ENCODE measurements at regions not wholly inside any gene's neighbourhood (a gene's known extent, or its start where the extent isn't known, plus 50 kb on each side); places are given as distances from the start of the nearest gene placed in this dataset.

DNA sequence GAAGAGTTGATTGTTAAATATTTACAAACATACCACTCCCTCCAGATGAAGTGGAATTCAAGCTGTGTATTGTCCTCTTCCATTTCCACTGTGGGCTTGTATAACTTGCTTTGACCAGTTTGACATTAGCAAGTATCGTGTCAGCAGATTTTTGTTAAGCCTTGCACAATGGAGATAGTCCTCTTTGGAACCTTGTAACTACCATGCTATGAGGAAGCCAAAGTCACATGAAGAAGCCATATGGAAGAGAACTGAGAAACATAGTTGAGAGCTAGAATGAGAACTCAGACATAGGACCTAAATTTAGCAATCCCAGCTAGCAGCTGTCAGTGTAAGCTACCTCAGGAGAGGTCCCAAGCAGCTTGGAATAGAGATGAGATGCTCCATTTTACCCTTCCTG lies 889.2 kb downstream of the PDCD6IP start:
- TF ChIP-seq, protein P1, sequence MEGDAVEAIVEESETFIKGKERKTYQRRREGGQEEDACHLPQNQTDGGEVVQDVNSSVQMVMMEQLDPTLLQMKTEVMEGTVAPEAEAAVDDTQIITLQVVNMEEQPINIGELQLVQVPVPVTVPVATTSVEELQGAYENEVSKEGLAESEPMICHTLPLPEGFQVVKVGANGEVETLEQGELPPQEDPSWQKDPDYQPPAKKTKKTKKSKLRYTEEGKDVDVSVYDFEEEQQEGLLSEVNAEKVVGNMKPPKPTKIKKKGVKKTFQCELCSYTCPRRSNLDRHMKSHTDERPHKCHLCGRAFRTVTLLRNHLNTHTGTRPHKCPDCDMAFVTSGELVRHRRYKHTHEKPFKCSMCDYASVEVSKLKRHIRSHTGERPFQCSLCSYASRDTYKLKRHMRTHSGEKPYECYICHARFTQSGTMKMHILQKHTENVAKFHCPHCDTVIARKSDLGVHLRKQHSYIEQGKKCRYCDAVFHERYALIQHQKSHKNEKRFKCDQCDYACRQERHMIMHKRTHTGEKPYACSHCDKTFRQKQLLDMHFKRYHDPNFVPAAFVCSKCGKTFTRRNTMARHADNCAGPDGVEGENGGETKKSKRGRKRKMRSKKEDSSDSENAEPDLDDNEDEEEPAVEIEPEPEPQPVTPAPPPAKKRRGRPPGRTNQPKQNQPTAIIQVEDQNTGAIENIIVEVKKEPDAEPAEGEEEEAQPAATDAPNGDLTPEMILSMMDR (IDR thresholded peaks at IDR 0.05; ENCODE audit: insufficient read depth, missing control alignments): no peak
- DNase-seq (ENCODE audit: insufficient read length, low spot score) (no peak), FAIRE-seq (no peak)

- TF ChIP-seq, protein P1 (IDR thresholded peaks at IDR 0.05; ENCODE audit: insufficient read depth, missing control alignments): no peak
- FAIRE-seq: no peak
- no peak for DNase-seq (ENCODE audit: insufficient read length, low spot score)
Observed at GRCh38 chr3:34696831-34697230, 898.4 kb downstream of the PDCD6IP start.

GRCh38 chr3:34703053-34703452 lies 904.6 kb downstream of the PDCD6IP start:
- FAIRE-seq (no peak), DNase-seq (ENCODE audit: insufficient read length, low spot score) (no peak)
- TF ChIP-seq, protein P1 (IDR thresholded peaks at IDR 0.05; ENCODE audit: insufficient read depth, missing control alignments): no peak

DNA sequence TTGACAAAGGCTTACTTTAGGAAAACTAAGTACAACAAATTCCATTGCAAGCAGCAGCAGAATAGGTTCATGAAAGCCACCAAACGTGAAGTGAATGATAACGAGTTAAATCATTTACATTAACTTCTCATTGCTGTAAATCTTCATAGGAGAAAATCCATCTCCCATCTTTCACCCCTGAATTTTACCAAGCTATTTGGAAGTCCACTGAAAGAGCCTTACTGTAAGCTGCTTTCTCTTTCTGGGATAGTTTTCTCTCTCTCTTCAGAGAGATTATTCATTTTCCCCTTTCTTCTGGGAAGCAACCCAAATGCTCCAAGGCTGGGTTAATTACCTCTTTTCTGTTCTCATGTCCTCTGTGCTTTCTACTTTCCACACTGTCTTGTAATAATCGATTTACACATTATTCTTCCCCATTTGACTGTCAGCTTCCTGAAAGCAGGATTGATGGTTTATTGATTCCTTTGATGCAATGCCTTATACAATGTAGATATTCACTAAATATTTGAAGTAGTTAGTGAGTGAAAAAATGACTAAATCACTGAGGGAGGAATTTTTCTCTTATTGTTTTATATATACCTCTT lies 914.3 kb upstream of the ARPP21 start:
- TF ChIP-seq, protein P1 (IDR thresholded peaks at IDR 0.05; ENCODE audit: insufficient read depth, missing control alignments): no peak
- FAIRE-seq (no peak), DNase-seq (ENCODE audit: insufficient read length, low spot score) (no peak)

- DNase-seq (ENCODE audit: insufficient read length, low spot score): no peak
- TF ChIP-seq, protein P1 (IDR thresholded peaks at IDR 0.05; ENCODE audit: insufficient read depth, missing control alignments): no peak
Observed at GRCh38 chr3:34725774-34726173, 913.6 kb upstream of the ARPP21 start.

GRCh38 chr3:34727700-34728099 lies 911.6 kb upstream of the ARPP21 start:
- FAIRE-seq (no peak), DNase-seq (ENCODE audit: insufficient read length, low spot score) (no peak)
- TF ChIP-seq, protein P1 (IDR thresholded peaks at IDR 0.05; ENCODE audit: insufficient read depth, missing control alignments): no peak

More at GRCh38 chr3:34725774-34726173, 913.6 kb upstream of the ARPP21 start:
- FAIRE-seq: no peak

DNA sequence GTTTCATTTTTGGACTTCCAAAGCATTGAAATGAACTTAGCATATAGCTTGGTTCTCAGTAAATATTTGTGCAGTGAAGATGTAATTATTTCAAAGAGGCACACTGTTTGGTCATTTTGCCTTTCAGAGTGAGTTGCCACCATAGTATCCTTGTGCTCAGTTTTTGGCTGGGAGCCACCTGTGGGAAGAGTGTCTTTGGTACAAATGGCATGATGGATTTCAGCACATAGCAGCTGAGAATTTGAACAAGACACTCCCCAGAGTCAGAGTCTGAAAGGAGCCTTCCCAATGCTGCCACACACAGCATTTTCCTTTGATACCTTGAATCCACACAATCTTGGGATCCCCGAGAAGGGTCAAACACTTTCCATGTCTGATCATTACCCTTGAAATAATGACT lies 897.2 kb upstream of the ARPP21 start:
- TF ChIP-seq, protein P1 (IDR thresholded peaks at IDR 0.05; ENCODE audit: insufficient read depth, missing control alignments): no peak
- DNase-seq (ENCODE audit: insufficient read length, low spot score) (no peak), FAIRE-seq (no peak)

Data from D721Med (cell line).